ENCODE measurements at regions not wholly inside any gene's neighbourhood (a gene's known extent, or its start where the extent isn't known, plus 50 kb on each side); places are given as distances from the start of the nearest gene placed in this dataset.

DNA sequence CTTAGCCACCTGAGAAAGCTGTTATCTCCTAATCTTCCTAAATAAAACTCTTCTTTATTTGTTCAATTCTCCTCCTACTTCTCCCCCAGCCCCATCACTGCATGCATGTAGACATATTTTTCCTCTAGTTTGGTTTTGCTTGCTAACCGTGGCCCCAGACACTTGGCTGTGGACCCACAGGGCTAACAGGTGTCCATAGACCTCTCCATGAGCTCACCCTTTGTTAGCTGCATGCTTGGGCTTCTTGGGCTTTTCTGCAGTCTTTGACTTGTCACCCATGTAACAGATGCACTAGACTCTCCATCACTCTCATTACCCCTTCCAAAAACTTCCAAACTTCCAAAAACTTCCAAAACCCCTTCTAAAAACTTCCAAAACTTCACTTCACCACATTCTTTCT lies 59.2 kb upstream of the PLEKHA5 start:
- Histone ChIP-seq H3K4me1 (no peaks in the 10 kb centered on the region), H3K27me3 (no peaks in the 10 kb centered on the region), H3K36me3 (no peaks in the 10 kb centered on the region), H3K27ac (no peak overlapping the region), H3K9me3 (no peaks in the 10 kb centered on the region), H3K4me3 (no peak overlapping the region)
- no peak for DNase-seq (ENCODE audit: extremely low spot score in 2 of 2)
- intact Hi-C loops (cut with DNase I): no loop called here
- no peak for TF ChIP-seq POLR2A (IDR thresholded peaks at IDR 0.05)
- TF ChIP-seq, protein P1, sequence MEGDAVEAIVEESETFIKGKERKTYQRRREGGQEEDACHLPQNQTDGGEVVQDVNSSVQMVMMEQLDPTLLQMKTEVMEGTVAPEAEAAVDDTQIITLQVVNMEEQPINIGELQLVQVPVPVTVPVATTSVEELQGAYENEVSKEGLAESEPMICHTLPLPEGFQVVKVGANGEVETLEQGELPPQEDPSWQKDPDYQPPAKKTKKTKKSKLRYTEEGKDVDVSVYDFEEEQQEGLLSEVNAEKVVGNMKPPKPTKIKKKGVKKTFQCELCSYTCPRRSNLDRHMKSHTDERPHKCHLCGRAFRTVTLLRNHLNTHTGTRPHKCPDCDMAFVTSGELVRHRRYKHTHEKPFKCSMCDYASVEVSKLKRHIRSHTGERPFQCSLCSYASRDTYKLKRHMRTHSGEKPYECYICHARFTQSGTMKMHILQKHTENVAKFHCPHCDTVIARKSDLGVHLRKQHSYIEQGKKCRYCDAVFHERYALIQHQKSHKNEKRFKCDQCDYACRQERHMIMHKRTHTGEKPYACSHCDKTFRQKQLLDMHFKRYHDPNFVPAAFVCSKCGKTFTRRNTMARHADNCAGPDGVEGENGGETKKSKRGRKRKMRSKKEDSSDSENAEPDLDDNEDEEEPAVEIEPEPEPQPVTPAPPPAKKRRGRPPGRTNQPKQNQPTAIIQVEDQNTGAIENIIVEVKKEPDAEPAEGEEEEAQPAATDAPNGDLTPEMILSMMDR (IDR thresholded peaks at IDR 0.05): no peak
- no peak for TF ChIP-seq POLR2AphosphoS5 (IDR thresholded peaks at IDR 0.05; ENCODE audit: insufficient read depth in 1 of 2, low read depth in 1 of 2)

DNA sequence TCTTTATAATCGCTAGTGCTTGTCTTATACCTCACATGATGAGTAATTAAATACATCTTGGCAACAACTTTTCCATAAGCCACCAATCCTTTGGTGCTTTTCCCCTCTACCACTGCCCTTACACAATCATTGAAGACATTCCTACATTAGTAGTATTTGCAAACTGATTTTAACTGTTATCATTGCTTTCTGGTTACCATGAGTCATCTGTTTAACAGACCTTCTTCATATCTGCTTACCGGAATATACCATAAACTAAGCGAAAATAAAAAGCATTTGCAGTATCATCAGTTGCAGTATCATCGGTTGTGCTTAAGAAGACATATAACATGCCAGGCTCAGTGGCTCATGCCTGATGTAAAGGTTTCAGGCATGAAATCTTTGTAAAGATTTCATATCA lies 54.8 kb upstream of the PLEKHA5 start:
- Histone ChIP-seq H3K4me1 (no peaks in the 10 kb centered on the region), H3K27ac (no peak overlapping the region), H3K4me3 (no peak overlapping the region), H3K36me3 (no peaks in the 10 kb centered on the region), H3K9me3 (no peaks in the 10 kb centered on the region), H3K27me3 (no peaks in the 10 kb centered on the region)
- no peak for DNase-seq (ENCODE audit: extremely low spot score in 2 of 2)
- intact Hi-C loops (cut with DNase I): no loop called here
- TF ChIP-seq, protein P1 (IDR thresholded peaks at IDR 0.05): no peak
- TF ChIP-seq POLR2A (IDR thresholded peaks at IDR 0.05) (no peak), POLR2AphosphoS5 (IDR thresholded peaks at IDR 0.05; ENCODE audit: insufficient read depth in 1 of 2, low read depth in 1 of 2) (no peak)

DNA sequence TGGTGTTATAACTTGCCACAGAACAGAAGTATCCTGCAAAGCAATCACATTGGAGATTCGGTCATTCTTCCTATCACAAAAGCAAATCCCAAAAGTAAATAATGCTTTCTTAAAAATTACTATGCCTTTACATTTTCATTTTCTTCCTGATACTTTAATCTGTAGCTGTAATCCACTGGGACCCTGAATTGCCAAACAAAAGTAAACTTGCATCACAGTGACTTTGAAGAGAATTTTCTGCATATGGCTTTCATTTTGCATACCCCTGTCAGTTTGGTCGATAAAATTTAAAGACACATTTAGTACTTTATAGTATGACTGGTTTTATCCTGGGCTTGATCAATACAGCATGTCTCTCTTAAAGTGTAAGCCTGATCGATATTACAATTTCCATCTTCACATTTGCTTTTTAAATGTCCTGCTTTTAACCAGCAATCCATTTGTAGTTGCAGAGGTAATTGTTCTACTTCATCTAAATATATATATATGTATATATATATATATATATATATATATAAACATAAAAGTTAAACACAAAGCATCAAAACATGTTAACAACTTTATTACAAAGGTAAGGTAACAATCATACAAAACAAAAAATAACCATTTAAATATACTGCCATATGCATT lies 53.7 kb upstream of the PLEKHA5 start:
- Histone ChIP-seq H3K4me3 (no peak overlapping the region), H3K4me1 (no peaks in the 10 kb centered on the region), H3K36me3 (no peaks in the 10 kb centered on the region), H3K9me3 (no peaks in the 10 kb centered on the region), H3K27ac (no peak overlapping the region), H3K27me3 (no peaks in the 10 kb centered on the region)
- TF ChIP-seq POLR2A (IDR thresholded peaks at IDR 0.05) (no peak), POLR2AphosphoS5 (IDR thresholded peaks at IDR 0.05; ENCODE audit: insufficient read depth in 1 of 2, low read depth in 1 of 2) (no peak)
- TF ChIP-seq, protein P1 (IDR thresholded peaks at IDR 0.05): no peak
- DNase-seq (ENCODE audit: extremely low spot score in 2 of 2): no peak
- intact Hi-C loops (cut with DNase I): no loop called here

Measured in vagina (tissue), 2 donors.